Stimulated activated CD8-positive, alpha-beta memory T cell treated with anti-CD3 and anti-CD28 coated beads, Interleukin-7, amount 100 ng/mL, for 24 hours (primary cell): ENCODE measurements at regions not wholly inside any gene's neighbourhood (a gene's known extent, or its start where the extent isn't known, plus 50 kb on each side); places are given as distances from the start of the nearest gene placed in this dataset.
"Not testable (repeated sequence)": the region's sequence is repeated elsewhere in the genome, so short reads cannot be mapped to it uniquely, and the experiment has no call there.

ENCODE experiments used
- DNase-seq: peaks from one replicate; pipeline ENCODE4 v3.0.0-alpha.2; 2020; ENCODE audit warnings: low read depth

DNA sequence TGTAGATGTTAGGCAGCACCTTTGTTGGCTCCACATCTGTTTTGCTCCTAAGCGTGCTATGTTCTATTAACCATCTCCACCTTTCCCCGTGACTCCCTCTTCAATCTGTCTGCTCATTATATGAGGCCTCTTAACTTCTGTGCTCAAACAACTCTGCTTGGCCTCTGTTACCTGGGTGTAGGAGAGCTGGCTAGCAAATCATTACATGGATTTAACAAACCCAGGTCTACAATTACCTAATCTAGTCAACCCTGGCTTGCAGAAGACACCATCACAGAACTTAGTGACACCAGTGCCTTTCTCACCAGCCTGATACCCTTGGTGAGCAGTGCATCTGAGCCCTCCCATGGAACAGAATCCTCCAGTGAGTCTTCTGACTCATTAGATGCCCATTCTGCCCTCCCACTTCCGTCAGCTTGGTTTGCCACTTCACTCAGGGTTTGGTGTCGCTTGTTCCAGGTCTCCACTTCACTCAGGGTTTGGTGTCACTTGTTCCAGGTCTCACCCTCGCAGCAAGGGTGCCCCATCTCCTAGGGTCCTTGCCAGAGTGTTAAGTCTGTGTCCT, 92.0 kb upstream of the KIF26B start:
- no peak for DNase-seq

DNA sequence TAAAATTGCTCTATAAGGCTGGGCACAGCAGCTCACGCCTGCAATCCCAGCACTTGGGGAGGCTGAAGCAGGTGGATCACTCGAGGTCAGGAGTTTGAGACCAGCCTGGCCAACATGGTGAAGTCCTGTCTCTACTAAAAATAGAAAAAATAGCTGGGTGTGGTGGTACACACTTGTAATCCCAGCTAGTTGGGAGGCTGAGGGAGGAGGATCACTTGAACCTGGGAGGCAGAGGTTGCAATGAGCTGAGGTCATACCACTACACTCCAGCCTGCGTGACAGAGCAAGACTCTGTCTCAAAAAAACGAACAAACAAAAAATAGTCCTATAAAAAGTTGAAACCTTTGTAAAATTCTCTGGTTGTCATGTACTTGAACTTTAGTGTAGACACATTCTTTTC, 93.0 kb upstream of the KIF26B start:
- DNase-seq, result not testable (repeated sequence)

DNA sequence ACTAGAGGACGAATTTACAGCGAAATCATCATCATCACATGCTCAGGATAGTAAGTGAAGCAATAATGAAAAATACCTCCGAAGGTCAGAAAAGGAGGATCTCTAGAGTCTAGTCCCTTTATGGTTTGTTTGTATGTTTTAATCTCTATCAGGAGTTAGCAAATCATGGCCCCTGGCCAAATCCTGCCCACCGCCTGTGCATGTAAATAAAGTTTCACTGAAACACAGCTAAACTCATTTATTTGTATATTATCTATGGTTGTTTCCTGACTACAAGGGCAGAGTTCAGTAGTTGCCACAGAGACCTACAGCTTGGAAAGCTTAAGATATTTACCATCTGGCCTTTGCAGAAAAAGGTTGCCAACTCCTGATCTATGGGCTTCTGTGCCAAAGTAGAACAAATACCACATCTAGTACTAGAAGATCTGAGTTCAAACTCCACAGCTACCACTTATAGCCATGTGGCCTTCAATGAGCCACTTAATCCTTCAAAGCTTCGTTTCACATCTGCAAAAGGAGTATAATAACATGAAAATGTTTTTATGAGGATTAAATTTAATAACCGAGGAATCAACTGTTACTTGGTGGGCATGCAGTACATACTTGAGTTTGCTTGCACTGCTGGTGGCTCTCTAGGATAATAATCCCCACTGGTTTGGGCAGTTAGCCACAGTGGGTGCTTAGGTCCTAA, 94.0 kb upstream of the KIF26B start:
- no peak for DNase-seq

DNA sequence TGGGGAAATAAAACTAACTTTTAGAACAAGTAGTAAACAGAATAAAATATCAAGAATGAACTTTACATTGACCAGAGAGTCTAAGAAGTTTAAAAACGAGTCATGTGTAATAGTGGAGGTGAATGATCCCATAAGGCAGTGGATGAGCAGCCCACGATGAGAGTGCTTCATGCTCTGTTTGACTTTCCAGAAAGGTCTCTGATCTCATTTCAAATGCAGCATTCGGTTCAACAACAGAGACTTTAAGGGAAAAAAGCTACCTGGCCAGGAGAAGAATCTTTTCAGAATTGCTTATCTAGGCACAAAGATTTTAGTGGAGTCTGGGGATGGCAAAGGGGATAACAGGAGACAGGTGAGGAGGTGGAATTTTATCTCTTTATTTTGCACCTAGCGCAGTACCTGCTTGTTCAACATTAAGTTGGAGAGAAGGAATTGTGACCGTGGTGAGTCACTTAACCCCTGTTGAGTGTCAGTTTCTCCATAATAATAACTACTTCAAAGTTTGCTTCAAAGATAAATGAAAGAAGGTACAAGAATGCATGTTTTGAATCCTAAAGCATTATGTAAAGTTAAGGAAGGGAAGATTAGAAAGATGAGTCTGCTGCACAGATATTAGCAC, 94.9 kb upstream of the KIF26B start:
- no peak for DNase-seq

DNA sequence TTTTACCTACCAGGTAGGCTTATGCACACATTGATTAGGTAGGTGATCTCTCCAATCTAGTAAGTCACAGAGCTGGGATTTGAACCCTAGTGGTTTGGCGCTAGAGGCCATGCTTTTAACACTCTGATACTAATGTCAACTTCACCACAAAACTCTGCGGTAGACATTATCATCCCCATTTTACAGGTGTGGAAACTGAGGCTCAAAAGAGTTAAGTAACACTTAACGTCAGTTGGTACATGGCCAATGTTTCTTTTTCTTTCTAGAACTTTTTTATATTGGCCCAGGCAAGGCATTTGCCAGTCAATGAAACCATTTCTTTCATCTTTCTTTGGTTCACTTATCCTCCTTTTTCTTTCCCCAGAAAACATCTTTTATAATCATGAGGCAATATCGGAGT, 95.9 kb upstream of the KIF26B start:
- no peak for DNase-seq

DNA sequence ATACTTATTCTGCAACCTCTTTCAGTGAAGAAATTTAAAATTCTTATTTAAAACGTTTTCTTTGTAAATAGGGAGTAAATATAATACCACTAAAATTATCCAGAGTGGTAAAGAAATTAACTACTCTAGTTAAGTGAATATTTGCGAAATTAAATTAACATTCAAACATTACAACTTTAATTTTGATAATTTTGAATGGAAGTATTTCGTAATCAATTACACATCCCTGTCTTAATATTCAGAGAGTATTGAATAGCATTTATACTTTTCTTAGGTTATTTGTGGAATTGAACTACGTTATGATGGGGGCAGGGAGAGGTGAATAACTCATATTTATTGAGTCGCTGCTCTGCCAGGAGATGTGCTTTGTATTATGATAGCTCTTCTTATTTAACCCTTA, 96.3 kb upstream of the KIF26B start:
- no peak for DNase-seq

DNA sequence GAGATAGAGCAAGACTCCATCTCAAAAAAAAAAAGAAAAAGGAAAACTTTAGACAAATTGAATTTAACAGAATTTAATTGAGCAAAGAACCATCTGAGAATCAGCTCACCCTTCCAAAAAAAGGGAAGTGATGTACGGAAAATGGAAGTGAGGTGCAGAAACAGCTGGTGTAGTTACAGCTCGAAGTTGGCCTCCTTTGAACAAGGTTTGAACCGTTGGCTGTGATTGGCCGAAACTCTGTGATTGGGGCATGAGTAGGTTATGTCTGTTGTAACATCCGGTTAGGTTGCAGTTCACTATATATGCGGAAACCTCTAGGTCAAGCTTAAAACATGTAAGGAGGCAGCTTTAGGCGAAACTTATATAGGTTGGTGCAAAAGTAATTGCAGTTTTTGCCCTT, 97.9 kb upstream of the KIF26B start:
- no peak for DNase-seq

DNA sequence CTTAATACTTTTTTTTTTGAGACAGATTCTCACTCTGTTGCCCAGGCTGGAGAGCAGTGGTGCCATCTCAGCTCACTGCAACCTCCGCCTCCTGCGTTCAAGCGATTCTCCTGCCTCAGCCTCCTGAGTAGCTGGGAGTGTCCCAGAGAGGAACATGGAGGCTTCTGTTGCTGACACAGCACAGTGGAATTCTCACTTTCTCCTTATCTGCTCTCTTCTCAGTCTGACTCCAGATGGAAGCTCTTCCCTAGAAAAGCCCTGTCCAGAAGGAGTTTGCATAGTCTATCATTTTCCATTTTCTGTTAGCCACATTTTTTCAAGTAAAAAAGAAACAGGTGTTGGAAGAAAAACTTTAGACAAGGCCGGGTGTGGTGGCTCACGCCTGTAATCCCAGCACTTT, 98.5 kb upstream of the KIF26B start:
- not testable (repeated sequence) for DNase-seq

DNA sequence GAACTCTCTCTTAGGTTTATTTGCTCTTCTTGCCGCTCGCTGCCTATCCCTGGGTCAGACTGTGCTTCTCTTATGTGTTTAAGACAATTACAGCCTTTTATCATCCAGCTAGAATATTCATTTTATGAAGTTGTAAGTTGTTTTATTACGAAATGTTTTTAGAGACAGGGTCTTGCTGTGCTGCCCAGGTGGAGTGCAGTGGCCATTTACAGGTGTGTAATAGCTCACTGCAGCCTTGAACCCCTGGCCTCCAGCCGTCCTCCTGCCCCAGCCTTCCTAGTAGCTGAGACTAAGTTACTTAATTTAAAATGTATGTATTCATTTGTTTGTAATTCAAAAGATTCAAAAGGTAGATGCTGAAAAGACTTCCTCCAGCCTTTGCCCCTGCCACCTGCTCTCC, 99.0 kb upstream of the KIF26B start:
- DNase-seq, result no peak

DNA sequence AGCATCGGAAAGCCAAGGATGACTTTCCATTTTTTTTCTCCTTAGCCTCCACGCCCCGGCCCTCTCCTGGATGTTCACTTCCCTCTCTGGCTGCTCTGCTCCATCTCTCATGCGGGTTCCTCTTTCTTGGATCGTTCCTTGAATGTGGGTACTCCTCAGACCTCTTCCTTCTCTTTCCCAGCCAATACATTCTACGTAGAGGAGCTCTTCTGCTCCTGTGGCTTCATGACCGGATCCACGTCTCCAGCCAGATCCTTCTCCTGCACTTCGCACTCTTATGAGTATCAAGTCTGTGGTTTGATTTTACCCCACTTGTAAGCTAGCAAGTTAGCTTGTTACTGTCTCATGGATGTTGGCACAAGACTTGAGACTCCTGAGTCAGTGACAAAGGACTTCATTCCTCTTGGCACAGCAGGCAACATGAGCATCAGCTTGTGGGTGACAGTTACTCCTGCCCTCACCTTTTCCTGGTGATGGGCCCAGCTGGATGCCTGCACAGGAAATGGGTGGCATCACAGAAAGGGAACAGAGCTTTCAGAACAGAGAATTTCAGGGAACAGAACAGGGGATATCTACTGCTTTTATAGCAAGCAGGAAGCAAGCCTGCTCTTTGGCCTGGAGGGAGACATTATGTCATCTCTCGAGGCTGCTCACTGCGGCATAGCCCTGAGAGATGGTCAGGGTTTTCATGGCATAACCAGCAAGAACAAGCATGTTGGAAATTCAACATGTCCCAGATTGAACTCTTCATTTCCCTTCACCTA, 100.1 kb upstream of the KIF26B start:
- DNase-seq, result no peak

DNA sequence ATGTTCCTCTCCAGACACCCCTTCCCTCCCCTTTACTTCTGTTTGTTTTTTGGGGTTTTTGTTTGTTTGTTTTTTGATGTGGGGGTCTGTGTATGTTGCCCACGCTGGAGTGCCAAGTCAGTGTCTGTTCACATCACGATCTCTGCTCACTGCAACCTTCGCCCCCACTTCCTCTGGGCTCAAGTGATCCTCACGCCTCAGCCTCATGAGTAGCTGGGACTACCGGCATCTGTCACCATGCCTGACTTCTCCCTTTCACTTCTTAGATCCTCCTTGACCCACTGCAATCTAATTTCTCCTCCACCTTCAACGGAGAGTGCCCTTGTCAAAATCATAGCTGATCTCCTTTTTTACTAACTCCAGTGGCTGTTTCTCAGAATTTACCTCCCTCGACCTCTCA, 100.7 kb upstream of the KIF26B start:
- no peak for DNase-seq

DNA sequence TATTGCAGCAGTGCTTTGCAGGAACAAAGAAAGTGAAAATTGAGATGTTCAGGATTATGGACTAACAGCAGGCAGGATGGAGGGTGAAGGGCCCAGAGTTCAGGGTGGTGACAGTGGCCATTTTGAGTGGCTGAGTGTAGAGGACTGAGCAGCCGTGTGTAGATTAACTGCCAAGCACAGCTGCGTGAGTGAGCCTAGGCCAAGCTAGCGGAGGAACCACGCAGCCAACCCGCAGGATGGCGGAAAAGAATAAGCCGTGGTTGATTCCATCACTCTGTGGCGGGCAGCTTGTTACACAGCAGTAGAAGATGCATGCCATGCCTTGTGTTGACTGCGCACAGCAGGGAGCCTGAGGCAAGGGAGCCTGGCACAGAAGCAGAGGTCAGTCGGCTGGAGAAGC, 102.5 kb upstream of the KIF26B start:
- no peak for DNase-seq

DNA sequence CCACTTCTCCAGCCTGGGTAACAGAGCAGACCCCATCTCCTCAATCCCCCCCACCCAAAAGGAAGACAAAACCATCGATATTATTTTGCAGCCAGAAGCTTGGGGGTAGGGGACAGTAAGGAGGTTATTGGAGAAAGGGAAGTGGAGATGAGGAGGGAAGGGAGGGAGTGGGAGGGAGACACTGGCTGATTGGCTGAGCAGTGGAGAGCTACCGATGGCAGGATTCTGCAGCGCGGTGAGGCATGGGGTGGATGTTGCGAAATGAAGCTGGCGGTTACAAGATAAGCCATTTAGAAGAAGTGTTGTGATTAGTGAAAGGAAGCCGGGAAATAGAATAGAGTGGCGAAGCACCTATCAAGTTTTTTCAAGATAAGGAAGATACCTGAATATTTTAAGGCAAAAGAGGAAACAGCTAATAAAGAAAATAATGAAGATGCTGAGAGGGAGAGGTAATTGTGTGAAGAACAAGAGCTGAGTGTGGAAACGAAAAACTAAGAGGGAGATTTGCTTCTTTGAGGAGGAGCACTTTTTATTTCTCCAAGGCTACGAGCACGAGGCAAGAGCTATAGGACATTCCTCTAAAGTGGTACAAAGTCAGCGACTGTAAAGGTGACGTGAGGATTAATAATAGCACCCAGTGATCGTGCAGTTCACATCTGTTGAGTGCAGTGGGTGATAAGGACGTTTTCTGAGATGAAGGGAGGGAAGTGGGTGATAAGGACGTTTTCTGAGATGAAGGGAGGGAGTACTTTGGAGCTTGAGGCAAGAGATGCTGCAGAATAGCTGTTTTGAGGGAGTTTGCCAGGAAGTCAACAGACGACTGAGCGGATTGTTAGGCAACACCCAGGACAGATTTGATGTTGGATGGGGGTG, 103.2 kb upstream of the KIF26B start:
- DNase-seq, result no peak

DNA sequence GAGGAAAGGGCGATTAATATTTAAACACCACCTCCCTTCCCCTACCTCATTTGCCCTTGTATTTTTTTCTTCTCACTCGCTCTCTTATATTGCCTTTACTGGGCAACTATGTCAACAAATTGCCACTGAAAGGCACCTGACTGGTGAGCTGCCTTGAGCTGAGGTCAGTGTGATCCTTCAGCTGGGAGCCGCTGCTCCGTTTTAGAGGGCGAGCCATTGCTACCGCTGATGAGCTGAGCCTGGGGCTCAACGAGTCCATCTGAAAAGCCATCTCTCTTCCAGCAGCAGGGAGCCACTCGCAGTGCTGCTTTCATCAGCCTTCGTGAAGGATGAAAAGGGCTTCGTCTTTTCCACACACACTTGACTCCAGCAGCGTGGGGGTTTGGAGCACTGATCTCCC, 108.0 kb upstream of the KIF26B start:
- no peak for DNase-seq

DNA sequence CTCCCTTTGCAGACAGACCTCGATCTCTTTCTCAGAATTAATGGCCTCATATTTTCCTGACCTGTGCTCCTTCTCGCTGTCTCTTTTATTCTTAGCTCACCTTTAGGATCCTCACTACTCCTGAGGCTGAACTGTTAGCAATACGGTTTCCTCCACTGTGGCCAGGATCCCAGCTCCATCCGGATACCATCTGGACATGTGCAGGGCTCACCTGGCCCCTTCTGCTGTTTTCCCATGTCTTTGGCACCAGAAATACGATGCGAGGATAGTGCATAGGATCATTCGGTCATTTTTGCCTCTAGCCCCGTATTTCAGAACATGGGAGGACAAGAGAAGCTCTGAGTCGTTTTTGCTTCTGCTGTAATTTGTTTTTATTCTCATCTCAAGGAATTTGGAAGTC, 108.5 kb upstream of the KIF26B start:
- DNase-seq, result no peak

DNA sequence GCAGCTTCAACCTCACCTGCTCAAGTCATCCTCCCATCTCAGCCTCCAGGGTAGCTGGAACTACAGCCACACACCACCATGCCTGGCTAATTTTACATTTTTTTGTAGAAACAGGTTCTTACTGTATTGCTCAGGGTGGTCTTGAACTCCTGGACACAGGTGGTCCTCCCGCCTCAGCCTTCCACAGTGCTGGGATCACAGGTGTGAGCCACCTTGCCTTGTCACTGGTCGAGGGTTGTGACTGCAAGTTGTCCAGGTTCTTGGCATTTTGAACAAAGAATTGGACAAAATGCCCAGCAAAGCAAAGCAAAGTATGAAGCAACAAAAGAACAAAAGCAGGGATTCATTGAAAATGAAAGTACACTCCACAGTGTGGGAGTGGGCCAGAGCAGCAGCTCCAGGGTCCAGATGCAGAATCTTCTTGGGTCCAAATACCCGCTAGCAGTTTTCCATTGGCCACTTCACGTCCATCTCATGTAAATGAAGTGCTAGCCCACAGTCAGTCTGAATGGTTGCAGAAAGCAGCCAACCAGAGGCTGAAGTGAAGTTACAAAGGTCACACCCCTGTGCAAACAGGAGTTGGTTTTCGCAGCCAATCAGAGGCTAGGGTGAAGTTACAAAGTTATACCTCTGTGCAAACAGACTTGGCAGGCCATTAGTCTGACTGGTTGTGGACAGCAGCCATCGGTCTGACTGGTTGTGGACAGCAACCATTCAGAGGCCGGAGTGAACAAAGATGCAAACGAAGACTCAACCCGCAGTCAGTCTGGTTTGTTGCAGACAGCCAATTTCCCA, 109.5 kb upstream of the KIF26B start:
- no peak for DNase-seq

DNA sequence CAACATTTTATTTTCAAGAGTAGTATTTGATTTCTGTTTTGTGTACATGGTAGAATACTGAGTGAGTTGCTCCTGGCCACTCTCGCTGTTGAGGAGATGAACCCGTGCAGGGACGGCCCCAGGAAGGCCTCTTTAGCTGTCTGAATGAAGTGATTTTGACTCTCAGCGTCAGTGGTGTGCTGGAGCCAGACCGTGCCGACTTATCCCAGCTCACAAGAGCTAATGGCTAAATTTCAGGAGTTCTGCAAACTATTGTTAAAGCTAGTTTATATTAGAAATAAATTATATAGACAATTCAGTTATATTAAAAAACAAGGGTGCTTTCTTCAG, 111.2 kb upstream of the KIF26B start:
- no peak for DNase-seq

DNA sequence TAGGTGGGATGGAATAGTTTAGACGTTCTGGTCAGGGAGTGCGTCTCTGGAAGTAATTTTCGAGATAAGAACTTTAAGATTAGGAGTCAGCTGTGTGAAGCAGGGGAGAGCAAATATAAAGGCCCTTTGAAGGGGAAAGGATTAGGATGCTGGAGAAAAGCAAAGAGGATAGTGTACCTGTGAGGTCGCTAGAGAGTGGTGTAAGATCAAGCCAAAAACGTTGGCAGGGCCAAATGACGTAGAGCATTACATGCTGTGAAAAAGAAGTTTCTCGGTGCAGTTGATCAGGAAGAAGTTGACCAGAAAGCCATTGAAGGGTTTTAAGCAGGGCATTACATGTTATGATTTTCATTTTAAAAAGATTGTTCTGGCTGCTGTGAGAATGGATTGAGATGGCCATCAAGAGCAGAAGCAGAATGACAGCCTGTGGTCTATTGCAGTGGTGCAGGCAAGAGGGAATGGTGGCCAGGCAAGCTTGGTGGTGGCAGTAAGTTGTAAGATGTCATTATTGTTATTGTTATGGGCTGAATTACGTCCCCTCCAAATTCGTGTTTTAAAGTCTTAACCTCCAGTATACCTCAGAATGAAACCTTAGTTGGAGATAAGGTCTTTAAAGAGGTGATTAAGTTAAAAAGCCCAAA, 113.6 kb upstream of the KIF26B start:
- DNase-seq, result no peak

DNA sequence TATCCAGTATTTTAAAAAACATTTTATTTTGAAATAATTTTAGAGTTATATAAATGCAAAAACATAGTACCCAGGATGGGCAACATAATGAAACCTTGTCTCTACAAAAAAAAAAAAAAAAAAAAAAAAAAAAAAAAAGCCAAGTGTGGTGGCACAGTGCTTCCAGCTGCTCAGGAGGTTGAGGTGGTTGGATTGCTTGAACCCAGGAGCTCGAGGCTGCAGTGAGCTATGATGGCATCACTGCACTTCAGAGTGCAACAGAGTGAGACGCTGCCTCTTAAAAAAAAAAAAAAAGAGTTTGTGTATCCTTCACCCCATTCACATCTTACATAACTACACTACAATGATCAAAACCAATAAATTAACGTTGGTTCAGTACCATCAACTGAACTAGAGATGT, 115.6 kb upstream of the KIF26B start:
- DNase-seq, result no peak

DNA sequence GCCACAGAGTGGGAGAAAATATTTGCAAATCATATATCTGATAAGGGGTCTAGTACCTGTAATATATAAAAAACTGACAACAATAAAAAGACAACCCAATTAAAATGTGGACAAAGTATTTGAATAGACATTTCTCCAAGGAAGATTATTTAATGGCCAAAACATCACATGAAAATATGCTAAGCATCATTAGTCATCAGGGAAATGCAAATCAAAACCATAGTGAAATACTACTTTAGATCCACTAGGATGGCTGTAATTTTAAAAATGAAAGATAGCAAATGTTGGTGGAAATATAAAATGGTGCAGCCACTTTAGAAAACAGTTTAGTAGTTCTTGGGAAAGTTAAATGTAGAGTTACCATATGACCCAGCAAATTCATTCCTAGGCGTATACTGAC, 118.7 kb upstream of the KIF26B start:
- no peak for DNase-seq

DNA sequence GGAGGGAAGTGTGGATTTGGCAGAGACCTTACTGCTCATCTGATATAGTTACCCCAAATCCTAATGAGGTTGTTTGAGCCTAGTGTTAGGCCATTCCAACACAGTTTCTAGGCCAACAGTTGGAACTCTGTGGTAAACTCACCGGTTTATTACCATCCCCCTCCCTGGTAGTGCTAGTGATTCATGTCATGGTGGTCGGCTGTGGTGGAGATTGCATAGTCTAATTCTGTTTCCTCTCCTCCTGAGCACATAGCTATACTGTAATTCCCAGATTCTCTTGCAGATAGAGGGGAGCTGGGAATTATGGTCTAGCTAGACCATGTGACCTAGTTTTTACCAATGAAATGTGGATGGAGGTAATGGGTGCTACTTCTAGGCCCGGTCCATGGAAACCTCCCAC, 123.7 kb upstream of the KIF26B start:
- DNase-seq, result no peak
